ENCODE measurements at regions not wholly inside any gene's neighbourhood (a gene's known extent, or its start where the extent isn't known, plus 50 kb on each side); places are given as distances from the start of the nearest gene placed in this dataset.

GRCh38 chrX:120015145-120016067, 62.1 kb downstream of the RHOXF2B start:
- Histone ChIP-seq H3K27ac (ENCODE audit: low read depth, low read length) (no peak overlapping the region), H3K4me3 (ENCODE audit: extremely low read depth in 1 of 4, insufficient read depth in 2 of 4, low read depth in 3 of 4, low read length in 4 of 4) (peak overlapping the region; percentile 21 to 61 (median 28)), H3K4me1 (replicated peaks in 1 of 4; ENCODE audit: control insufficient read depth in 3 of 4, insufficient read depth in 4 of 4, low read length in 3 of 4) (peaks cover 0 to 9% (median 0%) of the 10 kb centered on the region in 4 experiments; a peak in 6 of 7 replicates), H3K23ac (ENCODE audit: insufficient read length) (no peak overlapping the region), H3K27me3 (replicated peaks in 1 of 4; ENCODE audit: control insufficient read depth in 3 of 4, extremely low read depth in 1 of 4, insufficient read depth in 3 of 4, low read length in 3 of 4) (peaks cover 34 to 61% (median 48%) of the 10 kb centered on the region in 4 experiments), H3K56ac (replicated peaks; ENCODE audit: insufficient read length, low read depth, low read length) (no peak overlapping the region), H2AFZ (ENCODE audit: low read length) (peak overlapping the region; percentile 78; the same call in 1 of the 2 replicates), H4K8ac (ENCODE audit: extremely low read depth, insufficient read depth, low read length) (no peak overlapping the region), H4K20me1 (replicated peaks in 1 of 2; ENCODE audit: control insufficient read depth in 1 of 2, insufficient read depth in 2 of 2, low read length in 2 of 2) (peaks cover 0 to 3% of the 10 kb centered on the region in 2 experiments), H3K36me3 (ENCODE audit: control insufficient read depth in 2 of 4, insufficient read depth in 4 of 4, low read length in 3 of 4) (no peaks in the 10 kb centered on the region), H3K9me3 (ENCODE audit: insufficient read depth in 2 of 2, low read depth in 1 of 2, low read length in 1 of 2) (no peaks in the 10 kb centered on the region), H3K4me2 (ENCODE audit: insufficient read depth in 1 of 2, low read depth in 2 of 2, low read length in 2 of 2) (peak overlapping the region; percentile 80 to 83), H2BK5ac (ENCODE audit: low read depth, low read length) (no peak overlapping the region), H3K18ac (ENCODE audit: extremely low read depth, low read length) (no peak overlapping the region; the same call in 1 of the 2 replicates), H3K23me2 (ENCODE audit: low read depth, low read length) (peaks cover 4% of the 10 kb centered on the region; the same call in 1 of the 2 replicates), H2AK5ac (ENCODE audit: low read depth, low read length) (no peak overlapping the region), H4K91ac (replicated peaks; ENCODE audit: insufficient read length, low read length) (no peak overlapping the region), H3K4ac (replicated peaks; ENCODE audit: insufficient read length, low read depth, low read length) (no peak overlapping the region), H4K5ac (ENCODE audit: insufficient read length, low read depth, low read length) (no peak overlapping the region), H2BK20ac (ENCODE audit: low read length) (no peak overlapping the region), H3K14ac (ENCODE audit: insufficient read length) (no peak overlapping the region), H2BK120ac (replicated peaks; ENCODE audit: low read depth, low read length) (no peak overlapping the region), H2BK15ac (ENCODE audit: low read length) (no peak overlapping the region), H2BK12ac (ENCODE audit: low read depth, low read length) (no peak overlapping the region), H3K79me1 (ENCODE audit: low read depth, low read length) (no peaks in the 10 kb centered on the region), H3K79me2 (ENCODE audit: control insufficient read depth in 1 of 2, insufficient read depth in 2 of 2, low read length in 2 of 2) (no peaks in the 10 kb centered on the region), H3K9ac (replicated peaks in 1 of 4; ENCODE audit: extremely low read depth in 1 of 4, low read depth in 3 of 4, low read length in 3 of 4) (no peak overlapping the region)
- WGBS, 2 experiments (ENCODE audit: extremely low coverage in 1 of 2, insufficient coverage in 1 of 2, insufficient read length in 1 of 2, insufficient replicate concordance in 2 of 2, low coverage in 1 of 2, low lambda C conversion rate in 2 of 2, missing lambda C conversion rate in 1 of 2) = 1% methylated on average over 14 of the region's 58 CpGs; no CpG with 5 or more reads in 1 of the 2 experiments
- peak in 1 of 2 experiments; percentile 53 for DNase-seq (ENCODE audit: low read depth in 1 of 2, low spot score in 2 of 2)
- no peak for FAIRE-seq
- CTCF ChIA-PET (ENCODE audit: partially characterized antibody) = interaction anchor here (0.6 to 1.1 kb wide), 3 partner anchors 23 to 387 kb away, joined by 3 to 5 read pairs (median 3); no protein-coding TSS in a partner anchor
- POLR2A ChIA-PET (ENCODE audit: partially characterized antibody) = interaction anchor here (1.7 to 1.8 kb wide), 2 partner anchors 15 to 25 kb away, joined by 5 to 7 read pairs; no protein-coding TSS in a partner anchor
- TF ChIP-seq SUZ12 (IDR thresholded peaks at IDR 0.05; ENCODE audit: low read length) = peak; percentile 77
- no peak for TF ChIP-seq JUN (IDR thresholded peaks at IDR 0.05; ENCODE audit: low read depth, low read length)
- no peak for TF ChIP-seq CREB1 (IDR thresholded peaks at IDR 0.05)
- TF ChIP-seq EZH2 (IDR thresholded peaks at IDR 0.05; ENCODE audit: low read depth, low read length, severe bottlenecking) = peak; percentile 69
- TF ChIP-seq TAF1 (IDR thresholded peaks at IDR 0.05; ENCODE audit: low read depth, low read length) = no peak
- no peak for TF ChIP-seq TAF7 (optimal IDR thresholded peaks at IDR 0.05; ENCODE audit: borderline replicate concordance, low read depth, low read length)
- peak; percentile 78 for TF ChIP-seq CEBPB (IDR thresholded peaks at IDR 0.05; ENCODE audit: low read depth, low read length)
- no peak for TF ChIP-seq GTF2F1 (IDR thresholded peaks at IDR 0.05; ENCODE audit: borderline replicate concordance, low read depth, low read length)
- TF ChIP-seq MAX (IDR thresholded peaks at IDR 0.05) = peak; percentile 44
- TF ChIP-seq SAP30 (IDR thresholded peaks at IDR 0.05; ENCODE audit: insufficient read depth, insufficient replicate concordance, low read length) = no peak
- TF ChIP-seq HDAC6 (IDR thresholded peaks at IDR 0.05; ENCODE audit: low read depth, low read length) = no peak
- TF ChIP-seq SP4 (IDR thresholded peaks at IDR 0.05; ENCODE audit: low read length) = no peak

All from H1 (cell line).